LNCaP clone FGC (cell line): ENCODE measurements at regions not wholly inside any gene's neighbourhood (a gene's known extent, or its start where the extent isn't known, plus 50 kb on each side); places are given as distances from the start of the nearest gene placed in this dataset.

Experiments
- DNase-seq: peaks from one replicate; pipeline ENCODE4 v3.0.0-alpha.2; 2011; ENCODE audit warnings: low read depth
- H3K4me3 ChIP-seq: 2 replicates; pipeline ENCODE4 v1.5.1; 2011; ENCODE audit warnings: mild to moderate bottlenecking, low read depth, low read length, control low read depth
- CTCF ChIP-seq: IDR thresholded peaks from 2 replicates; pipeline ENCODE4 v1.5.1; 2012; ENCODE audit warnings: mild to moderate bottlenecking; ENCODE audit not compliant: control insufficient read depth, insufficient read depth; ENCODE audit errors: extremely low read depth

DNA sequence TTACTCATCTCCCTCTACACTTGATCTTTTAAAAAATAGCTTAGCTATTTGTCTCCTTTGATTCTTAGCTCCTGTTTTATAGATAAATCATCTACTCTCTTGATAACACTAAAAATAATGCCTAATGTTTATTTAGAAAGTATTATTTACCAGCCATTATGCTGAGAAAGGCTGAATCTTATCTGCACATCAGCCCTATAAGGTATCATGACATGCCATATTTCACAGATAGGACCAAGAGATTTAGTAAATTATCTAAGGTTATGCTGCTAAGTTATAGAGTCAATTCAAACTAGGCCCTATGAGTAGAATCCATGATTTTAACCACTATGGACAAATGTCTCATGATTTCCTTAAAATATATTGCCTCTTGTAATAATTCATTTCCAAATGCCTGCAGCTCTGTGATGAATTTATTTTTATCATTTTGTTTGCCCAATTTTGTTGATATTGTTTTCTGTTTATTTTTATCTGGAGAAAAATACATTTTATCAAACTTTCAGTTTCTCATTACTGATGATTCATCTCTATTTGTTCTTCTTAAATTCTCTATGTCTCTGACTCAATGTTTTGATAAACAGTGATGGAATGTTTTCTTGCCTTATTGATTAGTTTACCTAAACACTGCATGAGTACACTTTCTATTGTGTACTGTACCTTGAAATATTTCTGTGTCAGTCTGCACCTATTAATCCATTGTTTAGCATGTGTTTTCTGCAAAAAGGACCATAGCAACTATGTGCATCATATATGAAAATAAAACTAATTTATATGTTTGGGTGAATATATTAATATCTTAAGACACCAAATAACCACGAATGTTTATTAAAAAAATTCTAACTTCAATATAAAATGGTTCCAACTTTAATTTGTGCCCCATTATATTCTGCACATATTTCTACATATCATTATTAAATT is 300.8 kb downstream of the CDH9 start:
- DNase-seq = no peak
- no peak for TF ChIP-seq CTCF
- no peak overlapping the region for H3K4me3 ChIP-seq

DNA sequence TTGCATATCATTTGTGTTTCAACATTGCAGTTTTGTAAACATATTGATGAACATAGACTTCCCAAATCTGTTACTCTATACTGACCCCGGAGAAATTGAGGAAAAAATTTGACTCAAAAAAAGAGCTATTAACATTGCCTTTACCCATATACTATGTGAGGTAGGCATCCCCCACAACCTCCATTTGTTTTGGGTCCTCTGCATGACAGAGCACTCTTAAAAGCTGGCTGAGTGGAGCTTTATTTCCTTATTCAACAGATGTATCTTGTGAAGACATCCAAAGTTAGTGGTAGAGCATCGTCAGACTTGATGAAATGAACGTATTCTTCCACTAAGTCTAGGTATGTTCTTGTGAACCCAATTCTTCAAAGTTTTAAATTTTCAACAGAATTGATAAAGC is 310.5 kb downstream of the CDH9 start:
- no peak overlapping the region for H3K4me3 ChIP-seq
- TF ChIP-seq CTCF = no peak
- DNase-seq = no peak

DNA sequence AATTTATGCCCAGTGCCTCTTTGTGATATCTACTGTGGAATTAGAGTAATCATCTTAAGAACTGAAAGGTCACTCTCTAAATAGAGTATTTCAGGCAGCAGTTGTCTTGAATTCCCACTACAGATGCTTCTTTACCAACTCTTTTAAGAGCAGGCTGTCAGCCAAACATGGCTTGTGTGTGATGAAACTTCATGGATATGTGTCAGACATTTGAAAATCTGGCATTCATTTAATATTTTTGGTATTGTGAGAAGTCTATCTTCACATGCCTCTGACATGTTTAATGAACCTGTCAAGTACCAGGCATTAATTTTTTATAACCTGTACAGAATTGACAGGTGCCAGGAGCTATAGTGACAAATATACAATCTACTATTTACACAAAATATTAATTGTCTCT is 318.6 kb downstream of the CDH9 start:
- H3K4me3 ChIP-seq = no peak overlapping the region
- no peak for DNase-seq
- TF ChIP-seq CTCF = no peak

DNA sequence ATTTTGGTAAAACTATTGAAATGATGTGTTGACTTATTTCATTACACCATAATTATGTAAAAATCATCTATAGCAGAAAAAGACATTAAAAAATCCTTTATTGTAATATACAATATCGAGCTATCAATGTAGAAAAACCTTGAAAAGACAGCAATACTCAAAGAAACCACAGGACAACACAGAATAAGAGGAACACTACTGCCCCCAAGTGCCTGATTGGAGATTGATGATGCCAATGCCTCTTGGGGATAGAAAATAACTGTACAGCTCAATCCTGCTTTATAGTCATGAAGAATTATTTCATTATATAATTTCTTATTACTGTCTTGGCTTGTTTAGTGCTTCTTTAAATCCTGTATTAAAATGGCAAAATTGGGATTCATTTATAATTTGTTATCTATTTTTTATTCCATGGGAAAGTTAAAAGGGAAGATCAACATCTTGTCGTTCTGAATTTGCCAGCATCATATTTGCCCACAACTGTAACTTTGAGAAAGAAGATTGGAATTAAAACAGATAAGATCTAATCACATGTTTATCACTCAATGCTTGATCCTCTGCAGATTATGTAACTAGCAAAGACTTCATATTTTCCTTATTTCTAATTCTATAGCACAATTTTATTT is 337.5 kb downstream of the CDH9 start:
- H3K4me3 ChIP-seq = no peak overlapping the region
- TF ChIP-seq CTCF = peak; percentile 72
- peak; percentile 49 for DNase-seq

DNA sequence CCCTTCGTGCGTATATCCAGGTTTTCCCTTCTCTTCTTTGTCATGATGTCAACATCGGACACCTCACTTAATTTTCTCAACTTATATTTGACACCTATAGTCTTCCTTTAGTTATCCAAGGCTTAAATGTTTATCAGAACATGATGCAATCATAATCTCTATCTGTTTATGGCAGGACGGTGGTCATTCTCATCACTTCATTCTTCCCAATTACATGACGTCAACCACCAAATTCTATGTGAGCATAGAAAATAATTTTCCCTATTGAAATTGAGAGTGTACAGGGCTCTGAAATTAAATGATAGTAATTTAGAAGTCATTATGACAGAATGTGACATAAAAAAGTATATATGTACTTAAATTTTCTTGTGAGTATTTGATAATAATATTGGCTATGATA is 345.4 kb downstream of the CDH9 start:
- DNase-seq = no peak
- H3K4me3 ChIP-seq = no peak overlapping the region
- TF ChIP-seq CTCF = no peak

DNA sequence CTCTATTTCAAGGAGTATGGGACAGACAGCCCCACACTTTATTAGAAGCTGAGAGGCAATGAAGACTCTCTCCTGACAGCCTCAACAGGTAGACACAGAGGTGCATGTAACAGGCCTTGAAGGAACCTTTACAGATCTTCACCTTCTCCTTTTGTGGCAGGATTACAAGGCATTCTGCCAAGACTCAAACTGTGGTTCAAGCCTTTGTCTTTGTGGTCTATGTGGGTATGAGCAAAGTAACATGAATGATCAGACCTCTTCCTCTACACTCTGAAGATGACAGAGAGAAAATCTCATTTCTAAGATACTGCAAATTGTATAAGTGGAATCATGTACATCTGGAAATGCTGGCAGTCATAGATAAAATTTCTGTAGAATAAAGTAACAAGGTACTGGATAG is 346.9 kb downstream of the CDH9 start:
- no peak overlapping the region for H3K4me3 ChIP-seq
- no peak for TF ChIP-seq CTCF
- DNase-seq = no peak
